Gastrocnemius medialis (tissue), 4 donors: ENCODE measurements at regions not wholly inside any gene's neighbourhood (a gene's known extent, or its start where the extent isn't known, plus 50 kb on each side); places are given as distances from the start of the nearest gene placed in this dataset.

Experiments
- ATAC-seq, 2 donors: fragments of 150-250 bp; one replicate each; pipeline ENCODE4 v1.9.1; 2016
- DNase-seq, 2 donors: peaks; one replicate each; pipeline ENCODE4 v3.0.0-alpha.2; 2019
- H3K27ac ChIP-seq, 4 donors: fragments of 200-600 bp; sonication (generic); 1 replicate in 1 of 4; 2 replicates in 3 of 4; pipeline ENCODE4 v1.5.1; 2016 to 2018; ENCODE audit warnings: mild to moderate bottlenecking in 2 of 4, moderate library complexity in 1 of 4
- H3K27me3 ChIP-seq, 3 donors: fragments of 200-600 bp; sonication (generic) in 2 of 3; 1 replicate in 1 of 3; 2 replicates in 2 of 3; pipeline versions ENCODE4 v1.5.1 to v1.6.0; 2016 to 2019; ENCODE audit warnings: mild to moderate bottlenecking in 1 of 3, moderate library complexity in 1 of 3
- H3K36me3 ChIP-seq, 2 donors: fragments of 200-600 bp; sonication (generic) in 1 of 2; one replicate each; pipeline ENCODE4 v1.5.1; 2017 to 2018
- H3K4me1 ChIP-seq, 2 donors: fragments of 200-600 bp; sonication (generic) in 1 of 2; one replicate each; pipeline ENCODE4 v1.5.1; 2016 to 2017; ENCODE audit warnings: mild to moderate bottlenecking in 2 of 2
- H3K4me3 ChIP-seq, 4 donors: fragments of 200-600 bp; sonication (generic) in 3 of 4; 1 replicate in 1 of 4; 2 replicates in 3 of 4; pipeline ENCODE4 v1.5.1; 2016 to 2019; ENCODE audit warnings: mild to moderate bottlenecking in 2 of 4
- H3K9me3 ChIP-seq, 3 donors: fragments of 200-600 bp; sonication (generic) in 2 of 3; 1 replicate in 1 of 3; 2 replicates in 2 of 3; pipeline ENCODE4 v1.5.1; 2016 to 2019
- POLR2A ChIP-seq, 2 donors: fragments of 450-650 bp; IDR thresholded peaks; one replicate each; pipeline ENCODE4 v1.6.1; 2017; ENCODE audit warnings: antibody characterized with exemption in 2 of 2, mild to moderate bottlenecking in 2 of 2, moderate library complexity in 2 of 2
- in situ Hi-C, 4 donors: fragments of 200-750 bp; cut with MboI; loops; one replicate each; pipeline versions ENCODE4 v1.15.0 to v1.8.0; 2017; ENCODE audit warnings: low sequenced_read_pairs in 4 of 4
- intact Hi-C: fragments of 100-400 bp; cut with DNase I; formaldehyde crosslinking; loops from one replicate; pipeline ENCODE4 v1.15.1; 2023; ENCODE audit warnings: low total_unique reads
- TF ChIP-seq, protein P1 (sequence below), 5 experiments: fragments of 450-650 bp in 3 of 5; fragments of 200-600 bp in 2 of 5; sonication (generic) in 2 of 5; IDR thresholded peaks in 4 of 5; conservative IDR thresholded peaks in 1 of 5; 1 replicate in 4 of 5; 2 replicates in 1 of 5; pipeline ENCODE4 v1.5.1; 2016 to 2019; ENCODE audit warnings: antibody characterized with exemption in 5 of 5, mild to moderate bottlenecking in 3 of 5, moderate library complexity in 3 of 5

DNA sequence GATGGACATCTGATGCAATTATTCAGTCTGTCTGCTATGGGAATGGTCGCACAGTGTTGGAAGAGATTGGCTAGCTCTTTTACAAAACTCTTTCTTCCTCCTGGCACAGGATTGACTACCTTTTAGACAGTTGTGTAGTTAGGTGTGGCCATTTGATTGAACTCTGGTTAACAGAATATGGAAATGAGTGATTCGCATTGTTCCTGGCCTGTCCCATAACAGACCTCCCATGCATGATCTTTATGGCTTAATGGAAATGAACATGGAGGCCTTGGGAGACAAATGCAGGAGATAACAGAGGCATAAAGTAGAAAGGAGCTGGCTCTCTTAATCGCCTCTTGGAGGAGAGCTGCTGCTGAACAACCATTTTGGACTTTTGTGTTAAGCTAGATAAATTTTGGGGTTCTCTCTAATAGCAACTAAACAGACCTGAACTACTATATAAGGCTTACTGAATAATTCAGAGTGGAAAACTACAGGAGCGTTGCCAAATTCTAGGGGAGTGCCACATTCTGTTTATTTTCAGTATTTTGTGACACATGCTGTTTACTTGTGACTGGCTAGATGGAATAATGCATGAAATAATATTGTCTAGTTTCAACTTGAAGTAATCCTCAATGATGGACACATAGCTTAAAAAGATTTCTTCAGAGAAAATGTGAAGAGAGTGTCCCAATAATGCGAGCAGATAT, 357.7 kb upstream of the SGO1 start:
- intact Hi-C loops = no loop called here
- Histone ChIP-seq H3K36me3 (no peaks in the 10 kb centered on the region), H3K27ac (no peak overlapping the region), H3K9me3 (no peaks in the 10 kb centered on the region), H3K4me3 (no peak overlapping the region), H3K27me3 (no peaks in the 10 kb centered on the region), H3K4me1 (no peaks in the 10 kb centered on the region)
- ATAC-seq (no peak), DNase-seq (no peak)
- TF ChIP-seq POLR2A (IDR thresholded peaks at IDR 0.05) = no peak
- in situ Hi-C loops = no loop called here

DNA sequence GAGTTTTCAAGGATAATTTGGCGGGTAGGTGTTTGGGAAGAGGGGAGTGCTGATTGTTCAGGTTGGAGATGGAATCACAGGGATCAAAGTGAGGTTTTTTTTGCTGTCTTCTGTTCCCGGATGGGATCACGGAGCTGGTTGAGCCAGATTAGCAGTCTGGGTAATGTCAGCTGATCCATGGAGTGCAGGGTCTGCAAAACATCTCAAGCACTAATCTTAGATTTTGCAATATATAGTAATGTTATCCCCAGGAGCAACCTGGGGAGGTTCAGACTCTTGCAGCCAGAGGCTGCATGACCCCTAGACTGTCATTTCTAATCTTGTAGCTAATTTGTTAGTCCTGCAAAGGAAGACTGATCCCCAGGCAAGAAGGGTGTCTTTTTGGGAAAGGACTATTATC, 354.1 kb upstream of the SGO1 start:
- DNase-seq (no peak), ATAC-seq (no peak)
- intact Hi-C loops (no loop called here), in situ Hi-C loops (no loop called here)
- Histone ChIP-seq H3K4me3 (no peak overlapping the region), H3K27ac (no peak overlapping the region), H3K9me3 (no peaks in the 10 kb centered on the region), H3K27me3 (no peaks in the 10 kb centered on the region), H3K4me1 (no peaks in the 10 kb centered on the region), H3K36me3 (no peaks in the 10 kb centered on the region)
- TF ChIP-seq, protein P1, sequence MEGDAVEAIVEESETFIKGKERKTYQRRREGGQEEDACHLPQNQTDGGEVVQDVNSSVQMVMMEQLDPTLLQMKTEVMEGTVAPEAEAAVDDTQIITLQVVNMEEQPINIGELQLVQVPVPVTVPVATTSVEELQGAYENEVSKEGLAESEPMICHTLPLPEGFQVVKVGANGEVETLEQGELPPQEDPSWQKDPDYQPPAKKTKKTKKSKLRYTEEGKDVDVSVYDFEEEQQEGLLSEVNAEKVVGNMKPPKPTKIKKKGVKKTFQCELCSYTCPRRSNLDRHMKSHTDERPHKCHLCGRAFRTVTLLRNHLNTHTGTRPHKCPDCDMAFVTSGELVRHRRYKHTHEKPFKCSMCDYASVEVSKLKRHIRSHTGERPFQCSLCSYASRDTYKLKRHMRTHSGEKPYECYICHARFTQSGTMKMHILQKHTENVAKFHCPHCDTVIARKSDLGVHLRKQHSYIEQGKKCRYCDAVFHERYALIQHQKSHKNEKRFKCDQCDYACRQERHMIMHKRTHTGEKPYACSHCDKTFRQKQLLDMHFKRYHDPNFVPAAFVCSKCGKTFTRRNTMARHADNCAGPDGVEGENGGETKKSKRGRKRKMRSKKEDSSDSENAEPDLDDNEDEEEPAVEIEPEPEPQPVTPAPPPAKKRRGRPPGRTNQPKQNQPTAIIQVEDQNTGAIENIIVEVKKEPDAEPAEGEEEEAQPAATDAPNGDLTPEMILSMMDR (IDR thresholded peaks at IDR 0.05 in 4 of 5, conservative IDR thresholded peaks at IDR 0.05 in 1 of 5) = no peak
- no peak for TF ChIP-seq POLR2A (IDR thresholded peaks at IDR 0.05)

DNA sequence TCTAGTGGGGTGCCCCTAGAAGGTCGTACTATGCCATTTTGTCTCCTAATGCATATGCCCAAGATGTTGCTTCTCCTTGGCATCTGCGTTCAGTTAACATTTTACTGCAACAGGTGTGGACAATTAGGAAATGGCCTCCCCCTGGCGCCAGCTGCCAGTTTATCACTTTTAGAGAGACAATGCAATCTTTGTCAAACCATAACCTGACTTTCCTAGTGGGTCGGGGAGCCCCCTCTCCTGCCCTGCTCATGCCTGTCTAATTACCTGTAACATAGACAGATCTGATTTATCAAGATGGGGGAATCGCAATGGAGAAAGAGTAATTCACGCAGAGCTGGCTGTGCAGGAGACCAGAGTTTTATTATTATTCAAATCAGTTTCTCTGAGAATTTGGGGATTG, 353.7 kb upstream of the SGO1 start:
- DNase-seq = no peak
- in situ Hi-C loops = no loop called here
- ATAC-seq = no peak
- H3K27ac ChIP-seq = no peak overlapping the region
- TF ChIP-seq, protein P1 (IDR thresholded peaks at IDR 0.05 in 4 of 5, conservative IDR thresholded peaks at IDR 0.05 in 1 of 5) = no peak
- TF ChIP-seq POLR2A (IDR thresholded peaks at IDR 0.05) = no peak
- no peaks in the 10 kb centered on the region for H3K4me1 ChIP-seq
- H3K27me3 ChIP-seq = no peaks in the 10 kb centered on the region
- no peak overlapping the region for H3K4me3 ChIP-seq
- no peaks in the 10 kb centered on the region for H3K9me3 ChIP-seq
- no peaks in the 10 kb centered on the region for H3K36me3 ChIP-seq
- intact Hi-C loops = no loop called here

DNA sequence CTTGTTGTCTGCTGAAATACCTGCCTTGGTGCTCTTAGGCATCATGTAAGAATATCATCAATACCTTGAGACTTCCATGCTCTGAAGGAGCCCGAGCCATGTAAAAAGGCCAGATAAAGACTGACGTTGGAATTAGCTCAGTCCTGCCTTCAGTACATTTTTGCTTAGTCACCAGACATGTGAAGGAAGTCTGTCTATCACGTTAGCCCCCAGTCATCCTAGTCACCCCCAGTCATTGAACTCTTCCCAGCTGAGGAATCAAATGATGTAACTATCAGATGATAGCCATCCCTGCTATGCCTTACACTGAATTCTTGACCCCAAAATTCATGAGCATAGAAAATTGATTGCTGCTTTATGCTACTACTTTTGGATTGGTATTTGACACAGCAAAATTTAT, 351.2 kb upstream of the SGO1 start:
- Histone ChIP-seq H3K4me1 (no peaks in the 10 kb centered on the region), H3K36me3 (no peaks in the 10 kb centered on the region), H3K27ac (no peak overlapping the region), H3K4me3 (no peak overlapping the region), H3K9me3 (no peaks in the 10 kb centered on the region), H3K27me3 (no peaks in the 10 kb centered on the region)
- no peak for ATAC-seq
- no peak for TF ChIP-seq POLR2A (IDR thresholded peaks at IDR 0.05)
- TF ChIP-seq, protein P1 (IDR thresholded peaks at IDR 0.05 in 4 of 5, conservative IDR thresholded peaks at IDR 0.05 in 1 of 5) = no peak
- in situ Hi-C loops = no loop called here
- intact Hi-C loops = no loop called here
- DNase-seq = no peak

DNA sequence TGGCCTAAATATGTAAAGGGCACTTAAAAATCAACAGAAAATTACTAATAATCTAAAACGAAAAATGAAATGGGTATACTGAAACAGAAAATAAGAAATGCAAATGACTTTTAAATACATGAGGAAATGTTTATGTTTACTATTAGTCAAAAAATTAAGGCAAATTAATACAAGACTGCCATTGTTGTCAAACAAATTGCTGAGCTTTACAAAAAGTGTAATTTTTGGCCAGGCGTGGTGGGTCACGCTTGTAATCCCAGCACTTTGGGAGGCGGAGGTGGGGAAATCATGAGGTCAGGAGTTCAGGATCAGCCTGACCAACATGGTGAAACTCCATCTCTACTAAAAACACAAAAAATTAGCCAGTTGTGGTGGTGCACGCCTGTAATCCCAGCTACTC, 343.9 kb upstream of the SGO1 start:
- ATAC-seq = no peak
- Histone ChIP-seq H3K4me3 (no peak overlapping the region), H3K4me1 (no peaks in the 10 kb centered on the region), H3K36me3 (no peaks in the 10 kb centered on the region), H3K27ac (no peak overlapping the region), H3K9me3 (no peaks in the 10 kb centered on the region), H3K27me3 (no peaks in the 10 kb centered on the region)
- TF ChIP-seq, protein P1 (IDR thresholded peaks at IDR 0.05 in 4 of 5, conservative IDR thresholded peaks at IDR 0.05 in 1 of 5) = no peak
- TF ChIP-seq POLR2A (IDR thresholded peaks at IDR 0.05) = no peak
- intact Hi-C loops = no loop called here
- no peak for DNase-seq
- in situ Hi-C loops = no loop called here
